HG02759 (cell line): ENCODE measurements at regions not wholly inside any gene's neighbourhood (a gene's known extent, or its start where the extent isn't known, plus 50 kb on each side); places are given as distances from the start of the nearest gene placed in this dataset.
"Not testable (repeated sequence)": the region's sequence is repeated elsewhere in the genome, so short reads cannot be mapped to it uniquely, and the experiment has no call there.

ENCODE experiments used
- ATAC-seq: cut with Tn5 transposase; IDR thresholded peaks from one replicate; pipeline ENCODE4 v1.9.1; 2021; ENCODE audit warnings: mild to moderate bottlenecking, moderate library complexity; ENCODE audit not compliant: unreplicated experiment

DNA sequence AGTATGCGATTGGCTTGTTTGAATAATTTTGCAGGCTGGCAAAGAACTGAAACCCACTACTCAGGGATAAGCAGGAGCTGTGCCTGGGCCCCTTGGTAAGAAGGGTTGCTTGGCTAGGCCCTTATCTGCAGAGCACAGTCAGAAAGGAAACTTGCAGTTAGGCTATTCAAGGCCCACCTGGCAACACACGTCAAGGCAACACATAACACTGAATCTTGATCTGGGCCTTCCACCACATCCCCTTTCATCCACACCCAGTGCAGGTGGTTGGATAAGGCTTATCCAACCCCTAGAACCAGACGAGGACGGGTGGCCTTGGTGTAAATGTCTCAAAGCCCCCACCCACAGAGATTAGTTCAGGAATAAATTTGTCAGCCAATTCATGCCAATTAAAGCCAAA, 72.8 kb upstream of the NEIL3 start:
- ATAC-seq, result no peak

DNA sequence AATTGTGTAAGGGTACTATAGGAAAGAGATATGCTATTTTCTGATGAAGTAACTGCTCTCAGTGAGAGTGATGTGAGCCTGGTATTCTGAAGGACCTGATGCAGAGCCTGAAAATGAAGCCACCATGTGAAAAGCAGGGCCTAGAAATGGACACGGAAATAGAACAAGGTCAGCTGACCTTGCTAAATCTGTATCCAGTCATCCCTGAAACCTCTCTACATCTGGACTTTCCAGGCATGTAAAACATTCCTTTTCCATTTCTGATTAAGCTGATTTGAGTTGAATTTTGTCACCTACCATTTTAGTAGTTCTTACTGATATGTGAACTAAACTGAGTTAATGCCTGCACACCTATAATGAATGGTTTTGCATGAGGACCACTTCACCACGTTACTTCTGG, 72.4 kb upstream of the NEIL3 start:
- ATAC-seq, result no peak

GRCh38 chr4:177239477-177239876, 70.2 kb upstream of the NEIL3 start:
- no peak for ATAC-seq

DNA sequence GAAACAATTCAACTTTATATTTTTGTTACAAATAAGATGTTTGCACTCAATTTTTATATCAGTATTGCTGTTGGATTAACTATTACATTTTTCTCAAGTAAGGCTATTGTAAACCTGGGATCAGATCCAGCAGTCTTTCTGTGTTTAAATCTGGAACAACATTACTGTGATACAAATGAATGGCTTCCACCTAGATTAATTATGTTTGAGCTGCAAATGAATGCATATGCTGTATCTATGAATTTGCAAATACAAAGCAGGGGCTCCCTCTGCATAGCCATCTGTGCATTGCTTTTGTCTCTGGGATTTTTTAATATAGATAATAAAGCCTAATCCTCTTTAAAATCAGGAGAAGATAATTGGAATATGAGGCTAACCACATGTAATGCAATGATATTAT, 69.8 kb upstream of the NEIL3 start:
- ATAC-seq, result no peak

GRCh38 chr4:177242651-177243286, 66.9 kb upstream of the NEIL3 start:
- no peak for ATAC-seq

DNA sequence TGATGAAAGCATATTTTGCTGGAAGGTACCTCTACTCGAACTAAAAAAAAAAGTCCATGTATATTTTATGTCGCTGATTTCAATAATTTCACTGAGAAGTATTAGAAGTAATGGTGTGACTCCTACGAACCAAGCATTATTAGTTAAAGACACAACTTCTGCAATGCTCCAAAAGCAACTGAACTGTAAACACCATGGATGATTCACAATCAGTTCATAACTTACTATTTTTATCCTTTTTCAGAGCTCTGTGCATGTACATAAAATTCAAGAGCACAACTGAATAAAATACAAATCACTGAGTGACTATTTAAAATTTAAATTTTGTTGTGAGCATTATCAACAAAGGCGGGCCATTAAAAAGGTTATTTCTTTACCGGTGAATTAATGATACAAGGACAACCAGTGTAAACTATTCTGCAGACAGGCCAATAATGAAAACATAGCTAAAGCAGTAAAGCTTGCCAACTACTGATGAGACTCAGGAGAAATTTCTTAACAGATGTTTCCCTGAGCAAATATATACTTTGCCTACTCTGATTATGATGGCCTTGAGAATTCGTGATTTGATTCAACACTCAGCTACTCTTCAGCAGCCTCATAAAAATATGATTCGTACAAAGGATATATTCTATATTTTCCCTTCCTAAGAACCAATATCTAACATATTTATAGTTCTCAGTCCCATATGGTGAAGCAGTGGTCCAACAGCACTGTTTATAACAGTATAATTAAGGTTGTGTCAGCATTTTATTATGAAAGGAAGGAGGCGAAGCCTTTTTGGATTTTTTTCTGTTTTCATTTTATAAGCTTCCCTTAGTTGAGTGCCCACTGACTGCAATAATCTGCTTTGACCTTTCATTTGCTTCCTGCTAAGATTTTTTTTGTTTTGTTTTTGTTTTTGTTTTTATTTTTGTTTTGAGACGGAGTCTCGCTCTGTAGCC, 62.8 kb upstream of the NEIL3 start:
- no peak for ATAC-seq

DNA sequence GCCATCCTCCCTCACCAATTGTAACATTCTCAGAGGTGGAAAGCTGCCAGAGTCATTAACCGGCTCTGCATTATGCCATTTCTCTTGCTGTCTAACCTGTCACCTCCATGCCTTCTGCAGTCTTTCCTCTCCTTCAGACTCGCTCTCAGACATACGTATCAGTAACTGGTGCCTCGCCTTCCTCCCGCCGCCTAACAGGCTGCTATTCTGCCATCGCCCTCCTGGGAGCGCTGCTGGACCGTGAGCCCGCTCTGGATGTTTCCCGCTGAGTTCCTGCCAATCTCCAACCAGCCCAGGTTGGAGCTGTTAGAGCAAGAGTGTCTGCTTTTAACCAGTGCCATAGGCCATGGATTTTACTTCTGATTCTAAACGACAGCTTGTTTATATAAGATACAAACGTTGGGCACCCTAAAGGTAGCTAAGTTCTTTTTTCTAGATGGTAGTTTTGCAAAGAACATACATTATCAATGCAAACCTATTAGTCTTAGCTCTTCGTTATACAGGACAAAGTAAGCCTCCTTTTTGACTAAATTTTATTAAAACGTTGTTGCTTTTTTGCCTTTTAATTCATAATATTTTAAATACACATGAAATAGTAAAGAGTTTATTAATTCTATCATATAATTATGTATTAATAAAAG, 59.5 kb upstream of the NEIL3 start:
- peak; percentile 98 for ATAC-seq

DNA sequence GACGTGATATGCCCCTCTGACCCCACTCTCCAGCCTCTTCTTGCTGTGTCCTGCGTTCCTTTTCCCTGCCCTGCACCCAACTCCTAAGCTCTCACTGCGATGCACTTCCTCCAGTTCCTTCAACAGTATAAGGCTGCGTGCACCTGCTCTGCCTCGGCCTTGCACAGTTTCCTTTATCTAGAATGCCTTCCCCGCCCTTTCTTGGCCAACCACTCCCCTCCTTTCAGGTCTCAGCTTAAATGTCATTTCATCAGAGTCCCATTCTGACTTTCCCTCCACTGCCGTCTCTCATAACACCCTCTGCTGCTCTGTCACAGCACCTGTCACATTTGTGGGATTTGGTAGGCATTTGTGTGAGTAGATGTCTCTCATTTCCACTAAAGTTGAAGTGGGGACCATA, 58.4 kb upstream of the NEIL3 start:
- no peak for ATAC-seq

- ATAC-seq, result no peak
Observed at GRCh38 chr4:177255359-177255758, 54.3 kb upstream of the NEIL3 start.

DNA sequence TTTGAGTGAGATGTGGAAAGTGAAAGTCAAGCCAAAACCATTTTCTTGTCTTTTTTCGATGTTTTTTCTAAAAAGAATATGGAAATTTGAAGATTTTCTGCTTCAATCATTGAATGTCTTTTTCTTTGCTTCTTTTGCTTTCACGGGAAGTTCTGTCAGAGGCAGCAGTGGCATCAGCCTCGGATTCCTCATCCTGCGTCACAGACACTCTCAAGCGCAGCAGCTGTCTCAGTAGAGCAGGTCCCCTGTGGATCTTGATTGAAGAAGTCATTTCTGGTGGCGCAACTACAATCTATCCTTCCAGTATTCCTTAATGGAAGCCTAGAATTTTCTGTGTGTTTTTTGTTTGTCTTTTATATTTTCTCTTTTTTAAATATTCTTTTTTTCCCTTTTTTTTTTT, 52.7 kb upstream of the NEIL3 start:
- no peak for ATAC-seq

DNA sequence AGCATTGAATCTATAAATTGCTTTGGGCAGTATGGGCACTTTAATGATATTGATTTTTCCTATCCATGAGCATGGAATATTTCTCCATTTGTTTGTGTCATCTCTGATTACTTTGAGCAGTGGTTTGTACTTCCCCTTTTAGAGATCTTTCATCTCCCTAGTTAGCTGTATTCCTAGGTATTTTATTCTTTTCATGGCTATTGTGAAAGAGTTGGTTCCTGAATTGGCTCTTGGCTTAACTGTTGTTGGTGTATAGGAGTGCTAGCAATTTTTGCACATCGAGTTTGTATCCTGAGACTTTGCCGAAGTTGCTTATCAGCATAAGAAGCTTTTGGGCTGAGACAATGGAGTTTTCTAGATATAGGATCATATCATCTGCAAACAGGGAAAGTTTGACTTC, 50.2 kb upstream of the NEIL3 start:
- ATAC-seq, result not testable (repeated sequence)
